ENCODE measurements at regions not wholly inside any gene's neighbourhood (a gene's known extent, or its start where the extent isn't known, plus 50 kb on each side); places are given as distances from the start of the nearest gene placed in this dataset.

GRCh38 chr1:4033713-4034112, 133.6 kb upstream of the C1orf174 start:
- Histone ChIP-seq H3K4me1 (no peaks in the 10 kb centered on the region), H3K9me3 (no peaks in the 10 kb centered on the region), H3K27ac (no peak overlapping the region), H3K27me3 (ENCODE audit: low read depth) (peaks cover 20% of the 10 kb centered on the region), H3K4me3 (no peak overlapping the region), H3K36me3 (no peaks in the 10 kb centered on the region)
- intact Hi-C loops (cut with DNase I) = no loop called here
- no peak for ATAC-seq
- no peak for DNase-seq
- TF ChIP-seq, protein P1, sequence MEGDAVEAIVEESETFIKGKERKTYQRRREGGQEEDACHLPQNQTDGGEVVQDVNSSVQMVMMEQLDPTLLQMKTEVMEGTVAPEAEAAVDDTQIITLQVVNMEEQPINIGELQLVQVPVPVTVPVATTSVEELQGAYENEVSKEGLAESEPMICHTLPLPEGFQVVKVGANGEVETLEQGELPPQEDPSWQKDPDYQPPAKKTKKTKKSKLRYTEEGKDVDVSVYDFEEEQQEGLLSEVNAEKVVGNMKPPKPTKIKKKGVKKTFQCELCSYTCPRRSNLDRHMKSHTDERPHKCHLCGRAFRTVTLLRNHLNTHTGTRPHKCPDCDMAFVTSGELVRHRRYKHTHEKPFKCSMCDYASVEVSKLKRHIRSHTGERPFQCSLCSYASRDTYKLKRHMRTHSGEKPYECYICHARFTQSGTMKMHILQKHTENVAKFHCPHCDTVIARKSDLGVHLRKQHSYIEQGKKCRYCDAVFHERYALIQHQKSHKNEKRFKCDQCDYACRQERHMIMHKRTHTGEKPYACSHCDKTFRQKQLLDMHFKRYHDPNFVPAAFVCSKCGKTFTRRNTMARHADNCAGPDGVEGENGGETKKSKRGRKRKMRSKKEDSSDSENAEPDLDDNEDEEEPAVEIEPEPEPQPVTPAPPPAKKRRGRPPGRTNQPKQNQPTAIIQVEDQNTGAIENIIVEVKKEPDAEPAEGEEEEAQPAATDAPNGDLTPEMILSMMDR (IDR thresholded peaks at IDR 0.05) = no peak

DNA sequence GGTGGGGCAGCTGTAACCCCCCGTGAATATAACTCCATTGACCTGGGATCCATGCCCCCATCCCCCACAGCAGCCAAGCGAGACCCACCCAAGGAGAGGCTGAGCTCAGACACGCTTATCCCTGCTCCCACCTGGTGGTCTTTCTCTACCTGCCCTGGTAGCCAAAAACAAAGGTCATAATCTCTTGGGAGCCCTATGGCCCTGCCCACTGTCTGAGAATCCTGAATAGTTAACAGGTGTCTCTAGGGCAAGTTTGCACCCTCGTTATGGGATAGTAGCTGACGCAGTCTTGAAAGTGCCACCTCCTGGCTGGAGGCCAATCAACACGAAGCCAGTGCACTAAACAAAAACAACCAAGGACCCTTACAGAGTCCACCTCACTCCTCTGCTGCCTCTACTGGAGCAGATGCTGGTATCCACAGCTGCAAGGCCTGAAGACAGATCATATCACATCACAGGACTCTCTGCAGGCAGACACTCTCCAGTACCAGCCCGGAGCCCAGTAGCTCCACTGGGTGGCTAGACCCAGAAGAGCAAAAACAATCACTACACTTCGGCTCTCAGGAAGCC, 134.3 kb upstream of the C1orf174 start:
- ATAC-seq = no peak
- TF ChIP-seq, protein P1 (IDR thresholded peaks at IDR 0.05) = no peak
- Histone ChIP-seq H3K36me3 (no peaks in the 10 kb centered on the region), H3K4me1 (no peaks in the 10 kb centered on the region), H3K9me3 (no peaks in the 10 kb centered on the region), H3K4me3 (no peak overlapping the region), H3K27me3 (ENCODE audit: low read depth) (peaks cover 20% of the 10 kb centered on the region), H3K27ac (no peak overlapping the region)
- intact Hi-C loops (cut with DNase I) = no loop called here
- DNase-seq = no peak

GRCh38 chr1:4044967-4045366, 144.9 kb upstream of the C1orf174 start:
- Histone ChIP-seq H3K4me3 (no peak overlapping the region), H3K27me3 (ENCODE audit: low read depth) (peaks cover 19% of the 10 kb centered on the region), H3K36me3 (no peaks in the 10 kb centered on the region), H3K4me1 (no peaks in the 10 kb centered on the region), H3K9me3 (no peaks in the 10 kb centered on the region), H3K27ac (no peak overlapping the region)
- TF ChIP-seq, protein P1 (IDR thresholded peaks at IDR 0.05) = no peak
- no peak for ATAC-seq
- intact Hi-C loops (cut with DNase I) = no loop called here
- no peak for DNase-seq

DNA sequence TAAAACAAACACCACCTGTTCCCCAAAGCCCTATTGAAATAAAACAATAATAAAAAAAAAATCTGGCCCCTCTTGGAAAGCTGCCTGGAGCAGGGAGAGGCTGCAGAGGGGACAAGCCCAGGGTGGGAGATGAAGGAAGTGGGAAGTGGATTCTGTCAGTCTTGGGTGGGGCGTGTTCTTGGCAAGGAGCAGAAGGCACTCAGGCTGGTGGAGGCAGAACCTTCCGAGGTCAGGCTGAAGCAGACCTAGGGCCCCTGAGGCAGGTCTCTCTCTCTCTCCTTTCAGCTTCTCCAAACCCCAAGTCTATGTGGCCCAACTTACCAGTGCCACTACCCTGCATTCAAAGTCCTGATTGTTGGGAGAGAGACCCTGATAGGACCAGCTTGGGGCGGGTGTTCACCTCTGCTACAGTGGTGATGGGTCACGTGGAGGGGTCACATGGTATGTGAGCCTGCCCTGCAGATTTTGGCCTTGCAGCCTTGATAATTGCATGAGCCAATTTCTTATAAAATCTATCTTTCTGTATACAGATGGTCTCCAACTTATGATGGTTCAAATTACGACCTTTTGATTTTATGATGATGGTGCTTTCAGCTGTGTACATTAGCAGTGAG, 145.4 kb upstream of the C1orf174 start:
- H3K4me3 ChIP-seq = no peak overlapping the region
- intact Hi-C loops (cut with DNase I) = no loop called here
- H3K27ac ChIP-seq = no peak overlapping the region
- no peaks in the 10 kb centered on the region for H3K9me3 ChIP-seq
- H3K36me3 ChIP-seq = no peaks in the 10 kb centered on the region
- peaks cover 19% of the 10 kb centered on the region for H3K27me3 ChIP-seq (ENCODE audit: low read depth)
- ATAC-seq (no peak), DNase-seq (no peak)
- H3K4me1 ChIP-seq = no peaks in the 10 kb centered on the region
- TF ChIP-seq, protein P1 (IDR thresholded peaks at IDR 0.05) = no peak

- Histone ChIP-seq H3K4me3 (no peak overlapping the region), H3K9me3 (no peaks in the 10 kb centered on the region), H3K27me3 (ENCODE audit: low read depth) (peaks cover 28% of the 10 kb centered on the region), H3K27ac (no peak overlapping the region), H3K4me1 (no peaks in the 10 kb centered on the region), H3K36me3 (no peaks in the 10 kb centered on the region)
- TF ChIP-seq, protein P1 (IDR thresholded peaks at IDR 0.05) = no peak
- no peak for ATAC-seq
- DNase-seq = no peak
- intact Hi-C loops (cut with DNase I) = no loop called here
These were observed 146.9 kb upstream of the C1orf174 start for GRCh38 chr1:4046836-4047461.

All from lower lobe of right lung (tissue), 2 donors.